ENCODE measurements at regions not wholly inside any gene's neighbourhood (a gene's known extent, or its start where the extent isn't known, plus 50 kb on each side); places are given as distances from the start of the nearest gene placed in this dataset.
"Not testable (repeated sequence)": the region's sequence is repeated elsewhere in the genome, so short reads cannot be mapped to it uniquely, and the experiment has no call there.

DNA sequence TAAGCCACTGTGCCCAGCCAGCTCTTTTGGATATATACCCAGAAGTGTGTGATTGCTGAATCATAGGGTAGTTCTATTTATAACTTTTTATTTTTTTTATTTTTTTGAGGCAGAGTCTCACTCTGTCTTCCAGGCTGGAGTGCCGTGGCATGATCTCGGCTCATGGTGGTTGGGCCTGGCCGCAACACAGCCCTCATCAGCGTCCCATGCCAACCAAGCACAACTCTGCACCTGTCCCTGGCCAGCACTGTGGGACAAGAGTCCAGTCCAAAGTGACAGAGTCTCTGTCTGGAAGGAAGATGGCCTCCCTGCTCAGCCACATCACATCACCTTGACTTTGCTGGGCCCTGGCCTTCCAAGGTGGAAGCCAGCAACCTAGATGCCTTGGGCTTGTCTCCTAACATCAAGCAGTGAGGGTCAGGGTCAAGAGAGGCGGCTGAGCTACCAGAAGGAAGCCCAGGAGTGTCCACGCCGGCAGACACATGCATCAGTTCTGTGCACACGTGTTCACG lies 60.2 kb upstream of the METTL9 start:
- not testable (repeated sequence) for H3K36me3 ChIP-seq (ENCODE audit: control insufficient read depth, insufficient read depth, low read length); H3K27ac ChIP-seq (ENCODE audit: low read depth, low read length); H3K27me3 ChIP-seq (ENCODE audit: control insufficient read depth, insufficient read depth, low read length); H3K4me3 ChIP-seq (ENCODE audit: low read depth, low read length); H3K4me1 ChIP-seq (ENCODE audit: control insufficient read depth, insufficient read depth, low read length); H3K9me3 ChIP-seq (ENCODE audit: control insufficient read depth, insufficient read depth, low read depth, low read length); H3K9ac ChIP-seq (ENCODE audit: low read length)

DNA sequence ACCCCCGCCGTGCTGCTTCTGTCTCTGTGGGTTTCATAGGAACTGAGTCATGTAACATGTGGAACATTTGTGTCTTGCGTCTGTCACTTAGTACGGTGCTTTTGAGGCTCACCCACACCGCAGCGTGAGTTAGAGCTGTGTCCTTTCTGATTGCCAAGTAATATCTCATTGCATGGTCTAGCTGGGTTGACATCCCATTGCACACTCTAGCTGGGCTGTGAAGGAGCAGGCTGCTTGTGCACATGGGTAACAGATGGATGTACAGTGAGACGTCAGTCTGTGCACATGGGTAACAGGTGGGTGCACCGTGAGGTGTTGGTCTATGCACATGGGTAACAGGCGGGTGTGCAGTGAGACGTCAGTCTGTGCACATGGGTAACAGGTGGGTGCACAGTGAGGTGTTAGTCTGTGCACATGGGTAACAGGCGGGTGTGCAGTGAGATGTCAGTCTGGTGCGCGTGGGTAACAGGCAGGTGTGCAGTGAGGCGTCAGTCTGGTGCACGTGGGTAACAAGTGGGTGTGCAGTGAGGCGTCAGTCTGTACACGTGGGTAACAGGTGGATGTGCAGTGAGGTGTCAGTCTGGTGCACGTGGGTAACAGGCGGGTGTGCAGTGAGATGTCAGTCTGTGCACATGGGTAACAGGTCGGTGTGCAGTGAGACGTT lies 58.5 kb upstream of the METTL9 start:
- H3K9ac ChIP-seq (ENCODE audit: low read length); H3K4me3 ChIP-seq (ENCODE audit: low read depth, low read length); H3K27me3 ChIP-seq (ENCODE audit: control insufficient read depth, insufficient read depth, low read length); H3K27ac ChIP-seq (ENCODE audit: low read depth, low read length); H3K9me3 ChIP-seq (ENCODE audit: control insufficient read depth, insufficient read depth, low read depth, low read length); H3K36me3 ChIP-seq (ENCODE audit: control insufficient read depth, insufficient read depth, low read length); H3K4me1 ChIP-seq (ENCODE audit: control insufficient read depth, insufficient read depth, low read length): not testable (repeated sequence)

DNA sequence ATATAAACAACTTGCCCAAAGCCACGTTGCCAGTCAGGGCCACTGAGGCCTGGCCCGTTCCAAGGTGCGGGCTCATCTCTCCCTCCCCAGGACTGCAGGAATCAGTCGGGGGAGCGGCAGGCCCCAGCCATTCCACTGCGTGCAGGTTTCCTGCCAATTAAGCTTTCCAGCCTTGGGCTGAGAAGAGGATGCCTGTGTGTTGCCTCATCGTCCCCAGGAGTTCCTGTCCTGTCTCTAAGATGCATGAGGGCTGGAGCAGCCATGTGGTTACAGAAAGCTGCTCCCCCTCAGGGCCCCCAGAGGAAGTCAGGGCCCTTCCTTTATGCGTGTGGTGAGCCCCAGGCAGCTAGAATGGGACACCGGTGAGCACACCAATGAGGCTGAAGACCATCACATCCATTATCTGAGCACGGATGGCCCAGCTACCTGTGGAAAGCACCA lies 57.7 kb upstream of the METTL9 start:
- H3K27me3 ChIP-seq (ENCODE audit: control insufficient read depth, insufficient read depth, low read length); H3K9me3 ChIP-seq (ENCODE audit: control insufficient read depth, insufficient read depth, low read depth, low read length); H3K4me1 ChIP-seq (ENCODE audit: control insufficient read depth, insufficient read depth, low read length); H3K4me3 ChIP-seq (ENCODE audit: low read depth, low read length); H3K9ac ChIP-seq (ENCODE audit: low read length); H3K36me3 ChIP-seq (ENCODE audit: control insufficient read depth, insufficient read depth, low read length); H3K27ac ChIP-seq (ENCODE audit: low read depth, low read length): not testable (repeated sequence)

DNA sequence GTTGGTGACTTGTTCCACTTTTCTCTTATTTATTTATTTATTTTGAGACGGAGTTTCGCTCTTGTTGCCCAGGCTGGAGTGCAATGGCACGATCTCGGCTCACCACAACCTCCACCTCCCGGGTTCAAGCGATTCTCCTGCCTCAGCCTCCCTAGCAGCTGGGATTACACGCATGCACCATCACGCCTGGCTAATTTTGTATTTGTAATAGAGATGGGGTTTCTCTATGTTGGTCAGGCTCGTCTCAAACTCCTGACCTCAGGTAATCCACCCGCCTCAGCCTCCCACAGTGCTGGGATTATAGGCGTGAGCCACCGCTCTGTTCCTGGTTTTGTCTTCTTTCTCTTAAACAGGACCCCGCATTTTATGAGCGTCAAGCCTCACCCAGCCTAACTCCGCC lies 57.3 kb upstream of the METTL9 start:
- H3K9me3 ChIP-seq (ENCODE audit: control insufficient read depth, insufficient read depth, low read depth, low read length); H3K27ac ChIP-seq (ENCODE audit: low read depth, low read length); H3K36me3 ChIP-seq (ENCODE audit: control insufficient read depth, insufficient read depth, low read length); H3K27me3 ChIP-seq (ENCODE audit: control insufficient read depth, insufficient read depth, low read length); H3K4me3 ChIP-seq (ENCODE audit: low read depth, low read length); H3K9ac ChIP-seq (ENCODE audit: low read length); H3K4me1 ChIP-seq (ENCODE audit: control insufficient read depth, insufficient read depth, low read length): not testable (repeated sequence)

DNA sequence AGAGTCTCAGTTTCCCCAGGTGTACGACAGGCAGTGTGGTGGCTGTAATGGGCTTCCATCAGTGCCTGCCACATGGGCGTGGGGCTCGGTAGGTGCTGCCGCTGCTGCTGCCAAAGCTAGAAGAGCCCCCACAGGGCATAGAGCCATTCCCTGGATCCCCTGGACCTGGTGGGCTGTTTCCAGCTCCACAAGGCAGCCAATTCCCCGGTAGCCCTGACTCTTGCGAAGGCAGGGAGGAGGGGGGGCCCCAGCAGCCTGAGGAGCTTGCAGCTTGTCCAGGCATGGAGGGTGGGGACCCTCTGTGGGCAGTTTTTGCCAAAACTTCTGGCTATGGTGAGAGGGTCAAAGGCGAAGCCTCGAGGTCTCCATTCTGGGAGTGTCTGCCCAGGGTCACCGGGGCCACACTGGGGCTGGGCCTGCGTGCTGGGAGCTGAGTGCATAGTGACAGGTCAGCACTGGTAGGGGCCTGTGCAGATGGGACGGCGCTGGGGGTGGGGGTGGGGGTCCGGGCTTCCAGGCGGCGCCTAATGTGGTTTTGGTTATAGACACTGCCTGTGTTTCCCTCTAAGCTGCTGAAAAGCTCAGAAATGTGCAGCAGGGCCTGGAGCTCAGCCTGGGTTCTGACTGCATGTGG lies 56.8 kb upstream of the METTL9 start:
- not testable (repeated sequence) for H3K9ac ChIP-seq (ENCODE audit: low read length); H3K4me1 ChIP-seq (ENCODE audit: control insufficient read depth, insufficient read depth, low read length); H3K36me3 ChIP-seq (ENCODE audit: control insufficient read depth, insufficient read depth, low read length); H3K27me3 ChIP-seq (ENCODE audit: control insufficient read depth, insufficient read depth, low read length); H3K9me3 ChIP-seq (ENCODE audit: control insufficient read depth, insufficient read depth, low read depth, low read length); H3K4me3 ChIP-seq (ENCODE audit: low read depth, low read length); H3K27ac ChIP-seq (ENCODE audit: low read depth, low read length)

DNA sequence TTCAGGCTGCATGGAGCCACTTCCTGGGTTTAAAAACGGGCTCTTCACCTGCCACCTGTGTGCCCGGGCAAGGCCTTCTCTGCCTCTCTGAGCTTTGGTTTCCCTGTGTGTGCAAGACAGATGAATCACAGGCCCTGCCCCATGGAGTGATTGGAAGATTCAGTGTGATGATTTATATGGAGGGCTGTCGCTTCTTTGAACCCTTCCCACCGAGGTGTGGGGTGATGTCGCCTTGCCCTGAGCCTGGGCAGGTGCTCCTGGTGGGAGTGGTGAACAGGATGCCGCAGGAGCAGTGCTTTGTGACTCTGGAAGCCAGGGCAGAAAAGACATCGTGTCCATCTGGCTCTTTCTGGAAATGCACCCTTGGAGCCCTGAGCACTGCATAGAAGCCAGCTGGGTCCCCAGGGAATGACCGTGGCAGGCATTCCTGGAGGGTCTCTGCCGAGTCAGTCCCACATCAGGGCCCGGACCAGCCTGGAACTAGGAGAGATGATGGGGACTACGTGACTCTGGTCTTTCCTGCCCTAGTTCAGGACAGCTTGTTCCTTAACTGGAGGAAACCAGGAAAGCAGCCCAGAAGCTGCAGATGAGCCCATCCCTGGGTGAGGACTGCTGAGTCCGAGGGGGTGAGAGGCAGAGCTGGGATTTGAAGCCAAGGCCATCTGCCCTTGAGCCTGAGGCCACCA lies 56.1 kb upstream of the METTL9 start:
- not testable (repeated sequence) for H3K36me3 ChIP-seq (ENCODE audit: control insufficient read depth, insufficient read depth, low read length); H3K4me3 ChIP-seq (ENCODE audit: low read depth, low read length); H3K9me3 ChIP-seq (ENCODE audit: control insufficient read depth, insufficient read depth, low read depth, low read length); H3K27me3 ChIP-seq (ENCODE audit: control insufficient read depth, insufficient read depth, low read length); H3K27ac ChIP-seq (ENCODE audit: low read depth, low read length); H3K4me1 ChIP-seq (ENCODE audit: control insufficient read depth, insufficient read depth, low read length); H3K9ac ChIP-seq (ENCODE audit: low read length)

DNA sequence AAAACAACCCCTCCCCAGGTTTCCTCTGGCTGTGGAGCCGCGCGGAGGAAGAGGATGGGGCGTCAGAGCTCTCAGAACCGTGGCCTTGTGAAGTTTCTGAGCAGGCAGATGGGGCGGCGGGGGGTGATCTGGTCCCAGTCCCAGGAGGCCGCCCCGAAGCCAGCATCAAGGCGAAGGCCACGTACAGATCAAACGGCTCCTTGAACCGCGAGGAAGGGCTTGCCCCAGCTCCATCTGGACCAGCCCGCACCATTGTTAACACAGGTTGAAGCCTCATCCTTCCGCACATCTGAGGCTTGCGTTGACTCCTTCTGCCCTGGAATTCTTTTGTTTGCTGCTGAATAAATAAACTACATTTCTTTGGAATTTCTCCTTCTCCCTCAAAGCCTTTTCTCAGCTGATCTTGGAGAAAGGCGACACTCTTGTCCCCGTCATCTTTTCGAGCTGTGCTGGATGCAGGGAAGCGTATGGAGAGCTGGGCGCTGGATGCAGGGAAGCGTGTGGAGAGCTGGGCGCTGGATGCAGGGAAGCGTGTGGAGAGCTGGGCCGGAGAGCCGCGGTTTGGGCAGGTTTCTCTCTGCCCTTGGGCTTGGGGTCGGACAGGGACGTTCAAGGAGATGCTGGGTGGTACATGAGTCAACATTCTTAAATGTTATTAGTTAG lies 53.6 kb upstream of the METTL9 start:
- H3K4me3 ChIP-seq (ENCODE audit: low read depth, low read length); H3K27ac ChIP-seq (ENCODE audit: low read depth, low read length); H3K36me3 ChIP-seq (ENCODE audit: control insufficient read depth, insufficient read depth, low read length); H3K27me3 ChIP-seq (ENCODE audit: control insufficient read depth, insufficient read depth, low read length); H3K9me3 ChIP-seq (ENCODE audit: control insufficient read depth, insufficient read depth, low read depth, low read length); H3K9ac ChIP-seq (ENCODE audit: low read length); H3K4me1 ChIP-seq (ENCODE audit: control insufficient read depth, insufficient read depth, low read length): not testable (repeated sequence)

DNA sequence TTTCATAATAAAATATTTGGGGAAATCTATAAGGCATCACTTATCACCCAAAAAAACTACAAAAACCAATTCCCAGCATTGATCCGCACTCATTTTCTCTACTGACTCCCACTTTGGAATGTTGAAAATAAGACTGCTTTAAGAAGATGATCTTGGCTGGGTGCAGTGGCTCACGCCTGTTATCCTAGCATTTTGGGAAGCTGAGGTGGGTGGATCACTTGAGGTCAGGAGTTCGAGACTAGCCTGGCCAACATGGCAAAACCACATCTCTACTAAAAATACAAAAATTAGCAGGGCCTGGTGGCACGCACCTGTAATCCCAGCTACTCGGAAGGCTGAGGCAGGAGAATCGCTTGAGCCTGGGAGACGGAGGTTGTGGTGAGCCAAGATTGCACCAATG lies 50.0 kb upstream of the METTL9 start:
- H3K4me1 ChIP-seq (ENCODE audit: control insufficient read depth, insufficient read depth, low read length); H3K9me3 ChIP-seq (ENCODE audit: control insufficient read depth, insufficient read depth, low read depth, low read length); H3K27me3 ChIP-seq (ENCODE audit: control insufficient read depth, insufficient read depth, low read length); H3K36me3 ChIP-seq (ENCODE audit: control insufficient read depth, insufficient read depth, low read length); H3K9ac ChIP-seq (ENCODE audit: low read length); H3K4me3 ChIP-seq (ENCODE audit: low read depth, low read length); H3K27ac ChIP-seq (ENCODE audit: low read depth, low read length): not testable (repeated sequence)

Measured in HUES6 (cell line).